NB4 (cell line): ENCODE measurements at regions not wholly inside any gene's neighbourhood (a gene's known extent, or its start where the extent isn't known, plus 50 kb on each side); places are given as distances from the start of the nearest gene placed in this dataset.

Experiments used
- CTCF ChIP-seq: IDR thresholded peaks from one replicate; pipeline ENCODE4 v1.5.1; 2012; ENCODE audit warnings: low read depth, low read length
- MYC ChIP-seq: IDR thresholded peaks from 2 replicates; pipeline ENCODE4 v1.6.1; 2011; ENCODE audit warnings: low read depth, low read length
- POLR2A ChIP-seq: IDR thresholded peaks from 2 replicates; pipeline ENCODE4 v1.6.1; 2011; ENCODE audit warnings: mild to moderate bottlenecking; ENCODE audit not compliant: insufficient read length; ENCODE audit errors: extremely low read depth
- TF ChIP-seq, protein P1 (sequence below): IDR thresholded peaks from 2 replicates; pipeline ENCODE4 v1.6.1; 2011; ENCODE audit warnings: low read depth, low read length

- TF ChIP-seq POLR2A: no peak
- TF ChIP-seq CTCF: peak; percentile 65
- TF ChIP-seq, protein P1, sequence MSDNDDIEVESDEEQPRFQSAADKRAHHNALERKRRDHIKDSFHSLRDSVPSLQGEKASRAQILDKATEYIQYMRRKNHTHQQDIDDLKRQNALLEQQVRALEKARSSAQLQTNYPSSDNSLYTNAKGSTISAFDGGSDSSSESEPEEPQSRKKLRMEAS: peak; percentile 35; the same call in 1 of the 2 replicates
- TF ChIP-seq MYC: no peak
Observed at GRCh38 chr2:204260162-204260877, 285.0 kb upstream of the PARD3B start.
